Liver (tissue), 8 donors: ENCODE measurements at regions not wholly inside any gene's neighbourhood (a gene's known extent, or its start where the extent isn't known, plus 50 kb on each side); places are given as distances from the start of the nearest gene placed in this dataset.

Source experiments
- DNase-seq: peaks from one replicate; pipeline ENCODE4 v3.0.0-alpha.2; 2017; ENCODE audit warnings: low spot score
- H3K27ac ChIP-seq, 2 donors: one replicate each; pipeline ENCODE4 v1.7.0; 2013; ENCODE audit warnings: inconsistent platforms in 2 of 2, low read length in 2 of 2, control low read depth in 1 of 2, low read depth in 1 of 2, mild to moderate bottlenecking in 1 of 2
- H3K27me3 ChIP-seq, 4 donors: one replicate each; pipeline versions ENCODE4 v1.6.1 to v1.7.0; 2013; ENCODE audit warnings: low read length in 3 of 4, inconsistent platforms in 1 of 4, mild to moderate bottlenecking in 1 of 4, moderate library complexity in 1 of 4; ENCODE audit not compliant: control insufficient read depth in 4 of 4, insufficient read depth in 4 of 4
- H3K36me3 ChIP-seq, 4 donors: one replicate each; pipeline versions ENCODE4 v1.6.1 to v1.7.0; 2013; ENCODE audit warnings: low read length in 3 of 4, mild to moderate bottlenecking in 3 of 4, low read depth in 1 of 4, moderate library complexity in 1 of 4; ENCODE audit not compliant: control insufficient read depth in 4 of 4, insufficient read depth in 3 of 4
- H3K4me1 ChIP-seq, 4 donors: one replicate each; pipeline versions ENCODE4 v1.6.1 to v1.7.0; 2013; ENCODE audit warnings: low read length in 3 of 4, mild to moderate bottlenecking in 3 of 4, moderate library complexity in 1 of 4; ENCODE audit not compliant: control insufficient read depth in 4 of 4, insufficient read depth in 4 of 4
- H3K4me3 ChIP-seq, 3 donors: one replicate each; pipeline versions ENCODE4 v1.6.1 to v1.7.0; 2013; ENCODE audit warnings: low read length in 3 of 3, control low read depth in 1 of 3, low read depth in 1 of 3, mild to moderate bottlenecking in 1 of 3
- H3K9ac ChIP-seq, 2 donors: one replicate each; pipeline ENCODE4 v1.7.0; 2013; ENCODE audit warnings: low read length in 2 of 2, mild to moderate bottlenecking in 2 of 2, moderate library complexity in 2 of 2, control low read depth in 1 of 2, low read depth in 1 of 2
- H3K9me3 ChIP-seq, 4 donors: one replicate each; pipeline versions ENCODE4 v1.6.1 to v1.7.0; 2013; ENCODE audit warnings: low read length in 3 of 4; ENCODE audit not compliant: control insufficient read depth in 4 of 4
- EGR1 ChIP-seq, 2 donors: IDR thresholded peaks; 2 replicates each; pipeline ENCODE4 v1.6.1; 2016 to 2018; ENCODE audit warnings: antibody characterized with exemption in 2 of 2, low read depth in 2 of 2
- FOXA1 ChIP-seq: IDR thresholded peaks from 2 replicates; pipeline ENCODE4 v1.6.1; 2016; ENCODE audit warnings: antibody characterized with exemption
- FOXA2 ChIP-seq: IDR thresholded peaks from 2 replicates; pipeline ENCODE4 v1.6.1; 2016; ENCODE audit warnings: antibody characterized with exemption
- GABPA ChIP-seq, 2 donors: IDR thresholded peaks in 1 of 2; conservative IDR thresholded peaks in 1 of 2; 2 replicates each; pipeline ENCODE4 v1.6.1; 2016; ENCODE audit warnings: antibody characterized with exemption in 2 of 2, mild to moderate bottlenecking in 1 of 2, moderate library complexity in 1 of 2
- HNF4A ChIP-seq, 2 donors: conservative IDR thresholded peaks; 2 replicates each; pipeline ENCODE4 v1.6.1; 2016; ENCODE audit warnings: antibody characterized with exemption in 2 of 2, mild to moderate bottlenecking in 2 of 2
- HNF4G ChIP-seq: IDR thresholded peaks from 2 replicates; pipeline ENCODE4 v1.6.1; 2016; ENCODE audit warnings: antibody characterized with exemption
- JUND ChIP-seq, 2 donors: IDR thresholded peaks; 2 replicates each; pipeline ENCODE4 v1.6.1; 2016; ENCODE audit warnings: antibody characterized with exemption in 2 of 2
- NR2F2 ChIP-seq: IDR thresholded peaks from 2 replicates; pipeline ENCODE4 v1.6.1; 2016; ENCODE audit warnings: antibody characterized with exemption
- RAD21 ChIP-seq, 2 donors: IDR thresholded peaks; 2 replicates each; pipeline ENCODE4 v1.6.1; 2016; ENCODE audit warnings: antibody characterized with exemption in 2 of 2, mild to moderate bottlenecking in 2 of 2
- RXRA ChIP-seq, 2 donors: IDR thresholded peaks; 2 replicates each; pipeline ENCODE4 v1.6.1; 2017 to 2018; ENCODE audit warnings: antibody characterized with exemption in 2 of 2, mild to moderate bottlenecking in 1 of 2
- SP1 ChIP-seq: IDR thresholded peaks from 2 replicates; pipeline ENCODE4 v1.6.1; 2018; ENCODE audit warnings: antibody characterized with exemption, mild to moderate bottlenecking
- TAF1 ChIP-seq: conservative IDR thresholded peaks from 2 replicates; pipeline ENCODE4 v1.6.1; 2016; ENCODE audit warnings: antibody characterized with exemption, mild to moderate bottlenecking
- YY1 ChIP-seq: IDR thresholded peaks from 2 replicates; pipeline ENCODE4 v1.6.1; 2016; ENCODE audit warnings: antibody characterized with exemption, mild to moderate bottlenecking
- WGBS: extraction: QIAGEN DNeasy Blood & Tissue Kit; methylation state at CpG from one replicate; pipeline ENCODE4 v1.1.7; 2013; 5-methylcytosine and 5-hydroxymethylcytosine counted together
- TF ChIP-seq, protein P1 (sequence below): IDR thresholded peaks from 2 replicates; pipeline ENCODE4 v1.6.1; 2016; ENCODE audit warnings: antibody characterized with exemption, mild to moderate bottlenecking
- TF ChIP-seq, protein P2 (sequence below): fragments of 150-350 bp; IDR thresholded peaks from 2 replicates; pipeline ENCODE4 v1.5.1; 2017; ENCODE audit warnings: improper control_type of control experiment, low read depth, low read length; ENCODE audit not compliant: missing input control
- TF ChIP-seq, protein P3 (sequence below): IDR thresholded peaks from 2 replicates; pipeline ENCODE4 v1.6.1; 2016; ENCODE audit warnings: antibody characterized with exemption
- TF ChIP-seq, protein P4 (sequence below): IDR thresholded peaks from 2 replicates; pipeline ENCODE4 v1.6.1; 2016; ENCODE audit warnings: antibody characterized with exemption
- TF ChIP-seq, protein P5 (sequence below): IDR thresholded peaks from 2 replicates; pipeline ENCODE4 v1.6.1; 2016; ENCODE audit warnings: antibody characterized with exemption
- donor health status: healthy.
- donor health status: healthy.
- donor health status: healthy.
- donor health status: healthy.
- donor health status: healthy.

DNA sequence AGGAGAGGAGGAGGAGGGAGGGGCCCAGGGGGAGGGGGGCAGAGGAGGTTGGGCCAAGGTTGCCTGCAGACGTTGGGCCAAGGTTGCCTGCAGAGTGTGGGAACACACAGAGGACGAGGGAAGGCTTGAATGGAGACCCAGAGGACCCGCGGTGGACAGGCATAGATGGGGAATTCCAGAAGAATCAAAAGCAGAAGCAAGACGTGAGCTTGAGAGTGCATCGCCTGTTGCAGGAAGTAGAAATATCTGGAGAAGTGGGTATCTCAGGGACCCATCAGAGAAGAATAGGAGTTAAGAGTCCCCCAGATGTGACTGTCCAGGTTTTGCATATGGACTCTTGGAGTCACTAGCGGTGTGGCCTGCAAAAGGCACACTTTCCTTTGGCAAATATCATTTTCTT is 670.2 kb downstream of the TBC1D22A start:
- DNase-seq: no peak
- WGBS: 70% methylated on average over 7 of the region's 7 CpGs
- no peaks in the 10 kb centered on the region for H3K27me3 ChIP-seq
- no peak overlapping the region for H3K9ac ChIP-seq
- peaks cover 0 to 5% (median 1%) of the 10 kb centered on the region in 4 donors for H3K9me3 ChIP-seq
- H3K4me1 ChIP-seq: no peaks in the 10 kb centered on the region
- no peak overlapping the region for H3K4me3 ChIP-seq
- no peaks in the 10 kb centered on the region for H3K36me3 ChIP-seq
- TF ChIP-seq, protein P1, sequence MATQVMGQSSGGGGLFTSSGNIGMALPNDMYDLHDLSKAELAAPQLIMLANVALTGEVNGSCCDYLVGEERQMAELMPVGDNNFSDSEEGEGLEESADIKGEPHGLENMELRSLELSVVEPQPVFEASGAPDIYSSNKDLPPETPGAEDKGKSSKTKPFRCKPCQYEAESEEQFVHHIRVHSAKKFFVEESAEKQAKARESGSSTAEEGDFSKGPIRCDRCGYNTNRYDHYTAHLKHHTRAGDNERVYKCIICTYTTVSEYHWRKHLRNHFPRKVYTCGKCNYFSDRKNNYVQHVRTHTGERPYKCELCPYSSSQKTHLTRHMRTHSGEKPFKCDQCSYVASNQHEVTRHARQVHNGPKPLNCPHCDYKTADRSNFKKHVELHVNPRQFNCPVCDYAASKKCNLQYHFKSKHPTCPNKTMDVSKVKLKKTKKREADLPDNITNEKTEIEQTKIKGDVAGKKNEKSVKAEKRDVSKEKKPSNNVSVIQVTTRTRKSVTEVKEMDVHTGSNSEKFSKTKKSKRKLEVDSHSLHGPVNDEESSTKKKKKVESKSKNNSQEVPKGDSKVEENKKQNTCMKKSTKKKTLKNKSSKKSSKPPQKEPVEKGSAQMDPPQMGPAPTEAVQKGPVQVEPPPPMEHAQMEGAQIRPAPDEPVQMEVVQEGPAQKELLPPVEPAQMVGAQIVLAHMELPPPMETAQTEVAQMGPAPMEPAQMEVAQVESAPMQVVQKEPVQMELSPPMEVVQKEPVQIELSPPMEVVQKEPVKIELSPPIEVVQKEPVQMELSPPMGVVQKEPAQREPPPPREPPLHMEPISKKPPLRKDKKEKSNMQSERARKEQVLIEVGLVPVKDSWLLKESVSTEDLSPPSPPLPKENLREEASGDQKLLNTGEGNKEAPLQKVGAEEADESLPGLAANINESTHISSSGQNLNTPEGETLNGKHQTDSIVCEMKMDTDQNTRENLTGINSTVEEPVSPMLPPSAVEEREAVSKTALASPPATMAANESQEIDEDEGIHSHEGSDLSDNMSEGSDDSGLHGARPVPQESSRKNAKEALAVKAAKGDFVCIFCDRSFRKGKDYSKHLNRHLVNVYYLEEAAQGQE: no peak
- TF ChIP-seq HNF4G: no peak
- TF ChIP-seq SP1: no peak
- no peak for TF ChIP-seq TAF1
- TF ChIP-seq FOXA1: no peak
- TF ChIP-seq HNF4A (conservative IDR thresholded peaks at IDR 0.05): no peak
- TF ChIP-seq GABPA (IDR thresholded peaks at IDR 0.05 in 1 of 2, conservative IDR thresholded peaks at IDR 0.05 in 1 of 2): no peak
- TF ChIP-seq RXRA (IDR thresholded peaks at IDR 0.05): no peak
- no peak for TF ChIP-seq RAD21 (IDR thresholded peaks at IDR 0.05)
- TF ChIP-seq, protein P2, sequence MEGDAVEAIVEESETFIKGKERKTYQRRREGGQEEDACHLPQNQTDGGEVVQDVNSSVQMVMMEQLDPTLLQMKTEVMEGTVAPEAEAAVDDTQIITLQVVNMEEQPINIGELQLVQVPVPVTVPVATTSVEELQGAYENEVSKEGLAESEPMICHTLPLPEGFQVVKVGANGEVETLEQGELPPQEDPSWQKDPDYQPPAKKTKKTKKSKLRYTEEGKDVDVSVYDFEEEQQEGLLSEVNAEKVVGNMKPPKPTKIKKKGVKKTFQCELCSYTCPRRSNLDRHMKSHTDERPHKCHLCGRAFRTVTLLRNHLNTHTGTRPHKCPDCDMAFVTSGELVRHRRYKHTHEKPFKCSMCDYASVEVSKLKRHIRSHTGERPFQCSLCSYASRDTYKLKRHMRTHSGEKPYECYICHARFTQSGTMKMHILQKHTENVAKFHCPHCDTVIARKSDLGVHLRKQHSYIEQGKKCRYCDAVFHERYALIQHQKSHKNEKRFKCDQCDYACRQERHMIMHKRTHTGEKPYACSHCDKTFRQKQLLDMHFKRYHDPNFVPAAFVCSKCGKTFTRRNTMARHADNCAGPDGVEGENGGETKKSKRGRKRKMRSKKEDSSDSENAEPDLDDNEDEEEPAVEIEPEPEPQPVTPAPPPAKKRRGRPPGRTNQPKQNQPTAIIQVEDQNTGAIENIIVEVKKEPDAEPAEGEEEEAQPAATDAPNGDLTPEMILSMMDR: no peak
- no peak for TF ChIP-seq EGR1 (IDR thresholded peaks at IDR 0.05; ENCODE audit: low read depth in 2 of 2)
- TF ChIP-seq YY1: no peak
- TF ChIP-seq JUND (IDR thresholded peaks at IDR 0.05): no peak
- TF ChIP-seq NR2F2: no peak
- no peak overlapping the region for H3K27ac ChIP-seq

DNA sequence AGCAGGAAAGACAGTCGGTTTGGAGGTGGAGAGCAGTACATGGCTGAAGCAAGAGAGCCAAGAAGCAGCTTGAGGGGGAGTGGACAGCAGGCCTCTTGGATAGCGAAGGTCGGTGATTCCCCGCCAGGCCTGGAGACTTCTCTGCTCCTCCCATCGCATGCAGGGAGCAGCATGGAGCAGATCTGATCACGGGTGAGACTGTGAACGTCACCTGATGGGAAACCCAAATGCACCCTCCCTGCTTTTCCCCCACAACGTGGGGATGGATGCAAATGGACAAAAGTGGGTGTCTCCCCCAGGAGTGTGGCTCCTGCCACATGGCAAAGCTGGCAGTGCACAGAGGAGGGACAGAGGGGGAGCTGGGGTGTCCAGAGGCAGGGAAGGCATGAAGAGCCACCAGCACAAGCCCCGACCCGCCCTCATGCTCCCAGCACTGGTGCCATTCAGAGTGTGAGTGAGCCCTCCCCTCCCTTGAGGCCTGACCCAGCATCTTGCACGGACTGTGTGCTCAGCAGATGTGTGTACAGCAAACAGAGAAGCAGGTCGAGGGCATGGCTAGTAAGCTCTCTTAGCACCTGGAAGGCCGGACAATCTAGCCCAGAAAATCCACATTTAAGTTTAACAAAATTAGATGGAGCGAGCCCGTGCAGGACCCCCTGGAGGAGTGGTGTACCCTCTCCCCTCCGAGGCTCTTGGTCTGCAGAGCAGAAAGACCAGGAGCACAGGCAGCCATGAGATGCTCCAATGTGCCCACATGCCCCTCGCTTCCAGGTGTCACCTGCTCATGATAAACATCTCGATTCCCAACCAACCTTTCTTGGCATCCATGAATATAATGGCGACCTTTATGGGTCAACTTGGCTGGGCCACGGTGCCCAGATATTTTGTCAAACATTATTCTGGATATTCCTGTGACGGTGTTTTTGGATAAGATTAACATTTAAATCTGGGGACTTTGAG is 661.7 kb downstream of the TBC1D22A start:
- Histone ChIP-seq H3K27me3 (peaks cover 0 to 4% (median 0%) of the 10 kb centered on the region in 4 donors), H3K27ac (no peak overlapping the region)
- TF ChIP-seq RAD21 (IDR thresholded peaks at IDR 0.05): no peak
- TF ChIP-seq, protein P3, sequence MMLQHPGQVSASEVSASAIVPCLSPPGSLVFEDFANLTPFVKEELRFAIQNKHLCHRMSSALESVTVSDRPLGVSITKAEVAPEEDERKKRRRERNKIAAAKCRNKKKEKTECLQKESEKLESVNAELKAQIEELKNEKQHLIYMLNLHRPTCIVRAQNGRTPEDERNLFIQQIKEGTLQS: no peak
- TF ChIP-seq EGR1 (IDR thresholded peaks at IDR 0.05; ENCODE audit: low read depth in 2 of 2): no peak
- TF ChIP-seq HNF4G: no peak
- TF ChIP-seq NR2F2: no peak
- no peak for TF ChIP-seq TAF1
- TF ChIP-seq HNF4A (conservative IDR thresholded peaks at IDR 0.05): no peak
- TF ChIP-seq GABPA (IDR thresholded peaks at IDR 0.05 in 1 of 2, conservative IDR thresholded peaks at IDR 0.05 in 1 of 2): no peak
- TF ChIP-seq FOXA2: no peak
- TF ChIP-seq JUND (IDR thresholded peaks at IDR 0.05): no peak
- no peak for TF ChIP-seq FOXA1
- TF ChIP-seq, protein P2: no peak
- TF ChIP-seq SP1: no peak
- TF ChIP-seq, protein P4, sequence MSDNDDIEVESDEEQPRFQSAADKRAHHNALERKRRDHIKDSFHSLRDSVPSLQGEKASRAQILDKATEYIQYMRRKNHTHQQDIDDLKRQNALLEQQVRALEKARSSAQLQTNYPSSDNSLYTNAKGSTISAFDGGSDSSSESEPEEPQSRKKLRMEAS: no peak
- TF ChIP-seq, protein P5, sequence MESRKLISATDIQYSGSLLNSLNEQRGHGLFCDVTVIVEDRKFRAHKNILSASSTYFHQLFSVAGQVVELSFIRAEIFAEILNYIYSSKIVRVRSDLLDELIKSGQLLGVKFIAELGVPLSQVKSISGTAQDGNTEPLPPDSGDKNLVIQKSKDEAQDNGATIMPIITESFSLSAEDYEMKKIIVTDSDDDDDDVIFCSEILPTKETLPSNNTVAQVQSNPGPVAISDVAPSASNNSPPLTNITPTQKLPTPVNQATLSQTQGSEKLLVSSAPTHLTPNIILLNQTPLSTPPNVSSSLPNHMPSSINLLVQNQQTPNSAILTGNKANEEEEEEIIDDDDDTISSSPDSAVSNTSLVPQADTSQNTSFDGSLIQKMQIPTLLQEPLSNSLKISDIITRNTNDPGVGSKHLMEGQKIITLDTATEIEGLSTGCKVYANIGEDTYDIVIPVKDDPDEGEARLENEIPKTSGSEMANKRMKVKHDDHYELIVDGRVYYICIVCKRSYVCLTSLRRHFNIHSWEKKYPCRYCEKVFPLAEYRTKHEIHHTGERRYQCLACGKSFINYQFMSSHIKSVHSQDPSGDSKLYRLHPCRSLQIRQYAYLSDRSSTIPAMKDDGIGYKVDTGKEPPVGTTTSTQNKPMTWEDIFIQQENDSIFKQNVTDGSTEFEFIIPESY: no peak
- TF ChIP-seq YY1: no peak
- no peak for TF ChIP-seq RXRA (IDR thresholded peaks at IDR 0.05)

More for the DNA sequence above, 661.7 kb downstream of the TBC1D22A start:
- Histone ChIP-seq H3K9ac (no peak overlapping the region), H3K4me3 (no peak overlapping the region), H3K9me3 (no peaks in the 10 kb centered on the region), H3K4me1 (no peaks in the 10 kb centered on the region), H3K36me3 (no peaks in the 10 kb centered on the region)
- WGBS: 73% methylated on average over 21 of the region's 21 CpGs
- DNase-seq: no peak
